ENCODE measurements at regions not wholly inside any gene's neighbourhood (a gene's known extent, or its start where the extent isn't known, plus 50 kb on each side); places are given as distances from the start of the nearest gene placed in this dataset.

- TF ChIP-seq ATF3 (IDR thresholded peaks at IDR 0.05): no peak
- TF ChIP-seq MAX (IDR thresholded peaks at IDR 0.05): no peak
Observed at GRCh38 chr9:1231998-1232919, 182.1 kb downstream of the DMRT2 start (continued).

- Histone ChIP-seq H3K4me2 (ENCODE audit: low read length) (no peak overlapping the region), H3K4me1 (ENCODE audit: control insufficient read depth in 1 of 2, insufficient read depth in 2 of 2, low read length in 2 of 2) (no peaks in the 10 kb centered on the region), H3K4me3 (replicated peaks in 1 of 2; ENCODE audit: low read depth in 1 of 2, low read length in 2 of 2) (no peak overlapping the region), H3K9me3 (ENCODE audit: control insufficient read depth in 1 of 2, insufficient read depth in 1 of 2, low read depth in 1 of 2, low read length in 2 of 2) (peaks cover 0 to 14% of the 10 kb centered on the region in 2 experiments; a peak in 2 of 4 replicates), H3K27me3 (ENCODE audit: insufficient read depth, low read length) (no peaks in the 10 kb centered on the region), H3K9ac (ENCODE audit: low read length) (no peak overlapping the region), H3K27ac (ENCODE audit: low read depth, low read length) (no peak overlapping the region), H3K9me2 (ENCODE audit: insufficient read depth) (no peaks in the 10 kb centered on the region), H3K36me3 (ENCODE audit: control insufficient read depth in 1 of 2, insufficient read depth in 2 of 2, low read length in 2 of 2) (no peaks in the 10 kb centered on the region), H2AFZ (ENCODE audit: low read depth, low read length, poor library complexity, severe bottlenecking) (no peak overlapping the region), H4K20me1 (ENCODE audit: insufficient read depth) (no peaks in the 10 kb centered on the region), H3K79me2 (ENCODE audit: insufficient read depth, low read length) (no peaks in the 10 kb centered on the region)
- POLR2A ChIA-PET: no interaction called here
- TF ChIP-seq RAD21 (IDR thresholded peaks at IDR 0.05; ENCODE audit: low read depth) (no peak), EGR1 (IDR thresholded peaks at IDR 0.05; ENCODE audit: low read depth) (no peak), SRF (IDR thresholded peaks at IDR 0.05; ENCODE audit: low read depth) (no peak), CTCF (IDR thresholded peaks at IDR 0.05 in 2 of 3, conservative IDR thresholded peaks at IDR 0.05 in 1 of 3; ENCODE audit: borderline replicate concordance in 1 of 3, insufficient read depth in 1 of 3, low read depth in 2 of 3, low read length in 2 of 3) (no peak), REST (IDR thresholded peaks at IDR 0.05; ENCODE audit: low read depth) (no peak), FOSL1 (IDR thresholded peaks at IDR 0.05; ENCODE audit: low read depth) (no peak), ZNF274 (IDR thresholded peaks at IDR 0.05; ENCODE audit: low read depth, low read length) (no peak), ATF3 (IDR thresholded peaks at IDR 0.05) (no peak), ELF1 (IDR thresholded peaks at IDR 0.05; ENCODE audit: borderline replicate concordance, low read depth) (no peak), SP1 (IDR thresholded peaks at IDR 0.05; ENCODE audit: low read depth) (no peak), ZBTB33 (IDR thresholded peaks at IDR 0.05; ENCODE audit: extremely low read depth, insufficient replicate concordance, low read length) (no peak), EZH2phosphoT487 (IDR thresholded peaks at IDR 0.05; ENCODE audit: borderline replicate concordance) (no peak)
- BruUV-seq (replicated peaks): no TSS peak
- RAD21 ChIA-PET (ENCODE audit: low non-redundant PET in 1 of 2, low total read pairs in 2 of 2, uncharacterized antibody in 2 of 2, unreplicated experiment in 2 of 2): no interaction called here
- DNase-seq (ENCODE audit: low read depth, low spot score): no peak
- CTCF ChIA-PET: no interaction called here
- intact Hi-C loops (cut with micrococcal nuclease): no loop called here
- ATAC-seq: no peak
Observed at GRCh38 chr9:1233568-1233967, 183.4 kb downstream of the DMRT2 start.

All from HCT116 (cell line).